ENCODE measurements at regions not wholly inside any gene's neighbourhood (a gene's known extent, or its start where the extent isn't known, plus 50 kb on each side); places are given as distances from the start of the nearest gene placed in this dataset.

- DNase-seq (ENCODE audit: low read depth in 2 of 2) = no peak
These were observed 110.8 kb downstream of the ZIC5 start for GRCh38 chr13:99860745-99861144.

- DNase-seq (ENCODE audit: low read depth in 2 of 2) = peak; percentile 69 to 73
These were observed 112.1 kb downstream of the ZIC5 start for GRCh38 chr13:99859178-99860177.

- no peak for DNase-seq (ENCODE audit: low read depth in 2 of 2)
These were observed 113.8 kb downstream of the ZIC5 start for GRCh38 chr13:99857738-99858137.

GRCh38 chr13:99855526-99856420 lies 115.8 kb downstream of the ZIC5 start:
- no peak for DNase-seq (ENCODE audit: low read depth in 2 of 2)

GRCh38 chr13:99854366-99854765 lies 117.2 kb downstream of the ZIC5 start:
- no peak for DNase-seq (ENCODE audit: low read depth in 2 of 2)

DNA sequence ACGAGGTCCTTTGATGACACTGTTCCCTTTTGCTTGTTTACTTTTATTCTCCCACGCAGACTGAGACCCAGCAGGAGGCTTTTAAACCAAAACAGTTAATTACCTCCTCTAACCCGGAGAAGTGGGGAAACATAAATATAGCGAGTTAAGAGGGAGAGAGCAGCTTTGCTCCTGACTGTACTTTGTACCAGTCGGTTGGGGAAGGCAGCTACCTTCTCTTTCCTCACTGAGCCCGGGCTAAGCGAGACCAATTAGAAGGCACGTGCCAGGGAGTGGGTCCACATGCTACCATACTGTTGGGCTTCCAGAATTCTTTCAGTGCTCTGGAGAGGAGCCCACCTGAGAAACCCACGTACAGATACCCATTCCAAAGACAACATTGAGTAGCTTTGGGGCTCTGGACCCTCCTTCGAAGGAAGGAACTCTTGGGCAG lies 124.2 kb downstream of the ZIC5 start:
- DNase-seq (ENCODE audit: low read depth in 2 of 2) = no peak

GRCh38 chr13:99845161-99845874 lies 126.2 kb downstream of the ZIC5 start:
- no peak for DNase-seq (ENCODE audit: low read depth in 2 of 2)

DNA sequence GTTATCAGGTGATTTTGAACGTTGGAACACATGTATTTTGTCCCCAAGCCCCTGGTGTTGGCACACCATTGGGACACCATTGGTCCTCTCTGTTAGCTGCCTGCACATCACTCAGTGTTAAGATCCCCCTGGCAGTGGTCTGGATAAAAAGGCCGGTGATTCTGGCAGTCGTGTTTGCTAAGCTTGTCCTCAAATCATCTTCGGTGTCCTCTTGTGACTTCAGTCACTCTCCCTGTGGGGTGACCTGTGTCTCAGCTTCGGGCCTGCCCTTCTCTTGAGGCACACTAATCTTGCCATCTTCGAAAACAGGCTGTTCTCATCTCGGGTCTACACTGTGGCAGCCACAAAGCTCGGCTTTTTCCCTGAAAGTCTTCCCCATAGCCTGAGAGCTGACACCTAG lies 127.1 kb downstream of the ZIC5 start:
- no peak for DNase-seq (ENCODE audit: low read depth in 2 of 2)

DNA sequence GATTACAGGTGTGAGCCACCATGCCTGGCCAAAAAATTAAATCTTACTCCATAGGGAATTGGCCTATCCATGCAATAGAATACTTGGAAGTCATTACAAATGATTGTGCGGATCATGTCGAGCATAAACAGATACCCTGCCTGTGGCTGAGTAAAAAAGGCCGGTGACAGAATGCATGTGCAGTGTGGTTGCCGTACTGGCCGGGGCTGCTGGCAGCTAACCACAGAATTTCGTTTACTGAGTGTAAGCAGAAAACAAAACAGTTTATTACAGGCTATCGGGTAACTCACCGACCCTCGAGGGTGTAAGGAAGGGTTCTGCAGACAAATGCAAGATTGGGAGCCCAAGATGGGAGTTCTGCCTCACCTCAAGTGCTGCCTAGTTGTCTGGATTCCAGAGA lies 127.7 kb downstream of the ZIC5 start:
- no peak for DNase-seq (ENCODE audit: low read depth in 2 of 2)

- no peak for DNase-seq (ENCODE audit: low read depth in 2 of 2)
These were observed 129.2 kb downstream of the ZIC5 start for GRCh38 chr13:99842405-99842804.

DNA sequence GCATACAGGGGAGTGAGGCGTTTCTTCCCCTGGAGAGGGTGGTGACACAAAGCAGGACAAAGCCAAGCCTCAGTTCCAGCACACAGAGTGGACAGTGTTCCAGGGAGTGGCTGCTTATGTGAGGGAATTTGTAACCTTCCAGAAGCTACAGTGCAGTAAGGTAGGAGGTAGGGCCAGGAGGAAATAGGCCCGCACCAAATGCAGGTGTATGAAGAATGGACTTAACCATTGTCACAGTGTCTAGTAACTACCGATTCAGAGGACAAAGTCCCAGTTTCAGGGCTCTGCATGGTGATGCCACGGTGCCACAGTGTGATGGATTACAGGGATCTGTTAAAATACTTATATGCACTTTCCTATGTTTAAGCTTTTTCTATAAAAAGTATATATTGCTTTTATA lies 135.3 kb downstream of the ZIC5 start:
- no peak for DNase-seq (ENCODE audit: low read depth in 2 of 2)

GRCh38 chr13:99835442-99835841 lies 136.1 kb downstream of the ZIC5 start:
- DNase-seq (ENCODE audit: low read depth in 2 of 2) = no peak

- no peak for DNase-seq (ENCODE audit: low read depth in 2 of 2)
These were observed 137.3 kb downstream of the ZIC5 start for GRCh38 chr13:99834246-99834645.

DNA sequence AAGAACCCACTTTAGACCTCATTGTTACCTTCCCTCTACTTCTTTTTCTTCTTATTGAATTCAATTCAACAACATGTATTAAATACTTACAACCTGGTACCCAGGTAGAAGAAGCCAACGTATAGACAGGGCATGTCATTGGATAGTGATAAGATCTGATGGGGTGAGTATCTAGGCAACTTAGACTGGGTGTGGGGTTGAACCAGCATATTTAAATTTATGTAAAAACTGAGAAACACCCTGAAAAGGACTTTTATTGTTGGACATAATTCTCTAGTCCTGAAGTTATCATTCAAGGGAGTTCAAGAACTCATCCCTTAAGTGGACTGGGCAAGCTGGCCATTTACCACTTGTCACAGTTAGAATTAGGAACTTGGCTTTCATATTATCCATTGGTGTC lies 139.2 kb downstream of the ZIC5 start:
- DNase-seq (ENCODE audit: low read depth in 2 of 2) = no peak

GRCh38 chr13:99830931-99831330 lies 140.6 kb downstream of the ZIC5 start:
- DNase-seq (ENCODE audit: low read depth in 2 of 2) = no peak

DNA sequence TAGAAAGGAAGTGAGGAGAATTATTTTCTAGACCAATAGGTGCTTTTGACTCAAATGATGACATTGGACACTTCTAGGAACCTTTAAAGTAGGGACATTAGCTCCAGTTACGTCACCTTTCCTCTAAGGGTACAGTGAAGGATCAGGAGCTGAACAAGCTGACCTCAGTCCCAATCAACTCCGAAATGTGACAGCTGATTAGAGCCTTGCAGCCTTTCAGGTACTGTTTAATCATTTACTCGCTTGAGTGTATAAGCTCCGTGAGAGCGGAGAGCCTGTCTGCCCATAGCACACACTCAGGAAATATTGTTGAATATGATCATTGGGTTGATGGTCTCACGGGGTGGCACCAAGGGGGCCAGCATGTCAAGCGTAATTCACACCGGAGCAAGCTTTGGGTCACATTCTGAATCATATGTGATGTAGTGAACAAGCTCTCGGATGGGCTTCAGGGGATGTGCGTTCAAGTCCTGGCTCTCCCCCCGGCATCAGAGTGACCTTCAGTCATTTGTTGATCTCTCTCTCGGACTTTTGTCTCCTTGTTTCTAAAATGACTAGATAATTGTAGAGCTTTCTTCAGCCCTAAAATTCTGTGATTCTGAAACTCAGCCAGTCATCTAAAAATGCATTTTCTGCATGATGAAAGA lies 141.9 kb downstream of the ZIC5 start:
- DNase-seq (ENCODE audit: low read depth in 2 of 2) = no peak

DNA sequence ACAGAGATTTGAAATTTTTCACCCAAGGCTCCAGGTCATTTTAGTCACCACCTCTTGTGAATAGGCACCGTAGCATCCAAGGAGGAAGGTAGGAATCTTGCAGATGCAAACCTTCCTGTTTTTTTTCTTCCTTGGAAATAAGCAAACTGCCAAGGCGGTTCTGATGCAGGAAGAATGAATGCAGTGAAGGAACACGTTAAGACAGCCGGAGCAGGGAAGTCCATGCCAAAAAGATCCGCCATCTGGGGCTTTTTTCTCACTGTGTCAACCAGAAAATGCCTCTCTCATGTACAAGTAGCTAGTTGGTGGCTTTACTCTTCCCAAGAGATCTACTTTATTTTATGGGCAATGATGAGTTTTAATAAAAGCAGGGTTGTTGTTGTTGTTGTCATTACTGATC lies 142.4 kb downstream of the ZIC5 start:
- no peak for DNase-seq (ENCODE audit: low read depth in 2 of 2)

DNA sequence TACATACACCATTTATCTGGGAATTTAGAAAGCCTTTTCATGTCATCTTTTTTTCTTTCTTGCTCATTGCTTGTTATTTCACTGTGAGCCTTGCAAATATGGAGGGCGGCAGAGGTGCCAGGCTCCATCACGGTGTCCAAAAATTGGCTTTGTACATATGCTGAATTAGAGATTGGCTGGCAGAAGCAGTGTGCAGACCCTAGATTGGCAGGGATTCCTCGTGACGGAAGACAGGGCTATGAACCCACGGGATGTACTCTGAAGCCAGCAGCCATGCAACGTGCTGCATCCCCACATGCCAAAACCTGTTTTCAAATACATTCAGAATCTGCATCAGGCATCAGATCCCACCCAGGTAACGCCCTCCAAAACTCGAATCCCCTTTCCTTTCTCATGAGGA lies 142.8 kb downstream of the ZIC5 start:
- DNase-seq (ENCODE audit: low read depth in 2 of 2) = no peak

- no peak for DNase-seq (ENCODE audit: low read depth in 2 of 2)
These were observed 143.4 kb downstream of the ZIC5 start for GRCh38 chr13:99828123-99828522.

- DNase-seq (ENCODE audit: low read depth in 2 of 2) = no peak
These were observed 144.4 kb downstream of the ZIC5 start for GRCh38 chr13:99827011-99827772.

DNA sequence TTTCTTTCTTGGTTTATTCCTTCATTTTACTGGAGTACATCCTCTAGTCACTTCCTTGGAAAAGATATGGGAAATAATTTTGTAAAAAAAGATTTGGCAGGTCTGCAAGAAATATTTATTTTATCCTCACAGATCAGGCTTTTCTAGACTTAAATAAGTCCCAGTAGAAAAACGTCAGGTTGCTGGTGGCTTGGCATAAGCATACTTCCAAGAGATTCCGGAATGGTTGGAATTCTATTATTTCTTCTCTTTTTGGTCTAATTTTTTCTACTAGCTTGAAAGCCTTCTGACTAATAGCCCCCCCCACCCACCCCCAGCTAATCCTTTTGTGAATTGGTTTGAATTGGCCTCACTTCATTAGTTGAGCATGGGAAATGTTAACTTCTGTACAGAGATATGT lies 147.6 kb downstream of the ZIC5 start:
- no peak for DNase-seq (ENCODE audit: low read depth in 2 of 2)

Data from stimulated activated CD8-positive, alpha-beta memory T cell treated with anti-CD3 and anti-CD28 coated beads, Interleukin-15, amount 100 ng/mL, for 48 hours (primary cell).